HEK293 (cell line): ENCODE measurements at regions not wholly inside any gene's neighbourhood (a gene's known extent, or its start where the extent isn't known, plus 50 kb on each side); places are given as distances from the start of the nearest gene placed in this dataset.

Experiments
- CTCF ChIA-PET: fragments of 350-600 bp; formaldehyde crosslinking; extraction: SDS; loops from one replicate; lab custom pipeline; 2021; ENCODE audit warnings: antibody characterized with exemption; lab: Yijun Ruan, JAX
- POLR2A ChIA-PET: fragments of 300-600 bp; formaldehyde crosslinking; extraction: SDS; loops from one replicate; lab custom pipeline; 2020; ENCODE audit warnings: antibody characterized with exemption, inconsistent platforms; lab: Yijun Ruan, JAX
- H3K27ac ChIP-seq: fragments of 200-500 bp; sonication (Bioruptor generic); 2 replicates; pipeline ENCODE4 v1.5.1; 2014; ENCODE audit warnings: low read depth, low read length, control low read depth, inconsistent platforms; ENCODE audit errors: extremely low read depth
- H3K36me3 ChIP-seq, 2 experiments: fragments of 200-500 bp in 1 of 2; sonication (Bioruptor generic) in 1 of 2; 1 replicate in 1 of 2; 2 replicates in 1 of 2; pipeline ENCODE4 v1.5.1; 2014 to 2017; ENCODE audit warnings: inconsistent platforms in 2 of 2, low read length in 2 of 2; ENCODE audit not compliant: control insufficient read depth in 2 of 2, insufficient read depth in 1 of 2
- H3K4me1 ChIP-seq: fragments of 200-500 bp; sonication (Bioruptor generic); 2 replicates; pipeline ENCODE4 v1.5.1; 2014; ENCODE audit warnings: mild to moderate bottlenecking, low read length, inconsistent platforms; ENCODE audit not compliant: control insufficient read depth, insufficient read depth
- H3K4me3 ChIP-seq: 2 replicates; pipeline ENCODE4 v1.5.1; 2011; ENCODE audit warnings: low read depth, mild to moderate bottlenecking, control low read depth, low read length, moderate library complexity
- H3K9me3 ChIP-seq: fragments of 200-500 bp; sonication (Bioruptor generic); 2 replicates; pipeline ENCODE4 v1.5.1; 2014; ENCODE audit warnings: low read depth, low read length, inconsistent platforms; ENCODE audit not compliant: control insufficient read depth, insufficient read depth
- EGR2 ChIP-seq: fragments of 450-650 bp; formaldehyde crosslinking; IDR thresholded peaks from 2 replicates; pipeline ENCODE4 v1.5.1; 2016; ENCODE audit warnings: low read depth, missing biosample characterization, missing genetic modification characterization
- MYNN ChIP-seq: fragments of 450-650 bp; formaldehyde crosslinking; IDR thresholded peaks from 2 replicates; pipeline ENCODE4 v1.5.1; 2016; ENCODE audit warnings: missing biosample characterization, missing genetic modification characterization, borderline replicate concordance
- PBX3 ChIP-seq: sonication (generic); formaldehyde crosslinking; IDR thresholded peaks from 2 replicates; pipeline ENCODE4 v1.8.1; 2022; ENCODE audit warnings: mild to moderate bottlenecking, moderate library complexity, missing genetic modification reagents
- SP3 ChIP-seq: fragments of 450-650 bp; formaldehyde crosslinking; IDR thresholded peaks from 2 replicates; pipeline ENCODE4 v1.5.1; 2016; ENCODE audit warnings: missing biosample characterization, missing genetic modification characterization
- ZBTB20 ChIP-seq: fragments of 450-650 bp; formaldehyde crosslinking; IDR thresholded peaks from 2 replicates; pipeline ENCODE4 v1.5.1; 2016; ENCODE audit warnings: missing biosample characterization, missing genetic modification characterization
- ZFHX2 ChIP-seq: fragments of 450-650 bp; formaldehyde crosslinking; conservative IDR thresholded peaks from 2 replicates; pipeline ENCODE4 v1.5.1; 2016; ENCODE audit warnings: missing biosample characterization, missing genetic modification characterization
- ZNF121 ChIP-seq: fragments of 450-650 bp; formaldehyde crosslinking; IDR thresholded peaks from 2 replicates; pipeline ENCODE4 v1.5.1; 2016; ENCODE audit warnings: missing biosample characterization, missing genetic modification characterization
- ZNF133 ChIP-seq: fragments of 450-650 bp; formaldehyde crosslinking; IDR thresholded peaks from 2 replicates; pipeline ENCODE4 v1.5.1; 2016; ENCODE audit warnings: missing biosample characterization, missing genetic modification characterization
- ZNF18 ChIP-seq: fragments of 450-650 bp; formaldehyde crosslinking; IDR thresholded peaks from 2 replicates; pipeline ENCODE4 v1.5.1; 2016; ENCODE audit warnings: missing biosample characterization, missing genetic modification characterization
- ZNF354C ChIP-seq: fragments of 450-650 bp; formaldehyde crosslinking; IDR thresholded peaks from 2 replicates; pipeline ENCODE4 v1.5.1; 2016; ENCODE audit warnings: missing biosample characterization, missing genetic modification characterization, low read depth, borderline replicate concordance
- ZNF626 ChIP-seq: fragments of 450-650 bp; sonication (Bioruptor Pico); formaldehyde crosslinking; IDR thresholded peaks from 2 replicates; pipeline ENCODE4 v1.5.1; 2018; ENCODE audit warnings: missing biosample characterization, missing genetic modification characterization, inconsistent platforms
- ZNF658 ChIP-seq: fragments of 450-650 bp; formaldehyde crosslinking; IDR thresholded peaks from 2 replicates; pipeline ENCODE4; 2016; ENCODE audit warnings: missing biosample characterization, missing genetic modification characterization
- ZNF785 ChIP-seq: fragments of 450-650 bp; formaldehyde crosslinking; IDR thresholded peaks from 2 replicates; pipeline ENCODE4 v1.5.1; 2016; ENCODE audit warnings: missing biosample characterization, missing genetic modification characterization
- ZNF791 ChIP-seq: fragments of 450-650 bp; formaldehyde crosslinking; IDR thresholded peaks from 2 replicates; pipeline ENCODE4 v1.5.1; 2016; ENCODE audit warnings: missing biosample characterization, missing genetic modification characterization
- ZNF792 ChIP-seq: fragments of 450-650 bp; formaldehyde crosslinking; IDR thresholded peaks from 2 replicates; pipeline ENCODE4 v1.5.1; 2016; ENCODE audit warnings: missing biosample characterization, missing genetic modification characterization
- ZSCAN30 ChIP-seq: fragments of 450-650 bp; IDR thresholded peaks from 2 replicates; pipeline ENCODE4 v1.5.1; 2018; ENCODE audit warnings: missing biosample characterization, mild to moderate bottlenecking, missing genetic modification characterization, moderate library complexity
- TF ChIP-seq, protein P1 (sequence below): fragments of 450-650 bp; formaldehyde crosslinking; IDR thresholded peaks from 2 replicates; pipeline ENCODE4 v1.5.1; 2016; ENCODE audit warnings: missing biosample characterization, missing genetic modification characterization
- TF ChIP-seq, protein P2 (sequence below): fragments of 450-650 bp; formaldehyde crosslinking; optimal IDR thresholded peaks from 2 replicates; pipeline ENCODE3; 2016; ENCODE audit warnings: missing biosample characterization, mild to moderate bottlenecking, missing genetic modification characterization

GRCh38 chr3:152587861-152588260, 247.1 kb upstream of the P2RY1 start (continued):
- TF ChIP-seq, protein P1, sequence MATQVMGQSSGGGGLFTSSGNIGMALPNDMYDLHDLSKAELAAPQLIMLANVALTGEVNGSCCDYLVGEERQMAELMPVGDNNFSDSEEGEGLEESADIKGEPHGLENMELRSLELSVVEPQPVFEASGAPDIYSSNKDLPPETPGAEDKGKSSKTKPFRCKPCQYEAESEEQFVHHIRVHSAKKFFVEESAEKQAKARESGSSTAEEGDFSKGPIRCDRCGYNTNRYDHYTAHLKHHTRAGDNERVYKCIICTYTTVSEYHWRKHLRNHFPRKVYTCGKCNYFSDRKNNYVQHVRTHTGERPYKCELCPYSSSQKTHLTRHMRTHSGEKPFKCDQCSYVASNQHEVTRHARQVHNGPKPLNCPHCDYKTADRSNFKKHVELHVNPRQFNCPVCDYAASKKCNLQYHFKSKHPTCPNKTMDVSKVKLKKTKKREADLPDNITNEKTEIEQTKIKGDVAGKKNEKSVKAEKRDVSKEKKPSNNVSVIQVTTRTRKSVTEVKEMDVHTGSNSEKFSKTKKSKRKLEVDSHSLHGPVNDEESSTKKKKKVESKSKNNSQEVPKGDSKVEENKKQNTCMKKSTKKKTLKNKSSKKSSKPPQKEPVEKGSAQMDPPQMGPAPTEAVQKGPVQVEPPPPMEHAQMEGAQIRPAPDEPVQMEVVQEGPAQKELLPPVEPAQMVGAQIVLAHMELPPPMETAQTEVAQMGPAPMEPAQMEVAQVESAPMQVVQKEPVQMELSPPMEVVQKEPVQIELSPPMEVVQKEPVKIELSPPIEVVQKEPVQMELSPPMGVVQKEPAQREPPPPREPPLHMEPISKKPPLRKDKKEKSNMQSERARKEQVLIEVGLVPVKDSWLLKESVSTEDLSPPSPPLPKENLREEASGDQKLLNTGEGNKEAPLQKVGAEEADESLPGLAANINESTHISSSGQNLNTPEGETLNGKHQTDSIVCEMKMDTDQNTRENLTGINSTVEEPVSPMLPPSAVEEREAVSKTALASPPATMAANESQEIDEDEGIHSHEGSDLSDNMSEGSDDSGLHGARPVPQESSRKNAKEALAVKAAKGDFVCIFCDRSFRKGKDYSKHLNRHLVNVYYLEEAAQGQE (tag by site-specific recombination): no peak
- TF ChIP-seq SP3 (tag by site-specific recombination) (no peak), ZNF792 (no peak), ZNF785 (tag by site-specific recombination) (no peak)

- H3K27ac ChIP-seq: no peak overlapping the region
- TF ChIP-seq ZNF133 (tag by site-specific recombination) (no peak), ZBTB20 (tag by site-specific recombination) (no peak), ZFHX2 (tag by site-specific recombination) (no peak), MYNN (tag by site-specific recombination) (no peak), ZSCAN30 (tag by site-specific recombination) (no peak), EGR2 (tag by site-specific recombination) (no peak), PBX3 (CRISPR knock-in tag) (no peak), ZNF121 (tag by site-specific recombination) (no peak), ZNF791 (tag by site-specific recombination) (no peak), ZNF626 (no peak), ZNF18 (tag by site-specific recombination) (no peak), ZNF354C (tag by site-specific recombination) (no peak), ZNF658 (tag by site-specific recombination) (no peak)
- TF ChIP-seq, protein P2, sequence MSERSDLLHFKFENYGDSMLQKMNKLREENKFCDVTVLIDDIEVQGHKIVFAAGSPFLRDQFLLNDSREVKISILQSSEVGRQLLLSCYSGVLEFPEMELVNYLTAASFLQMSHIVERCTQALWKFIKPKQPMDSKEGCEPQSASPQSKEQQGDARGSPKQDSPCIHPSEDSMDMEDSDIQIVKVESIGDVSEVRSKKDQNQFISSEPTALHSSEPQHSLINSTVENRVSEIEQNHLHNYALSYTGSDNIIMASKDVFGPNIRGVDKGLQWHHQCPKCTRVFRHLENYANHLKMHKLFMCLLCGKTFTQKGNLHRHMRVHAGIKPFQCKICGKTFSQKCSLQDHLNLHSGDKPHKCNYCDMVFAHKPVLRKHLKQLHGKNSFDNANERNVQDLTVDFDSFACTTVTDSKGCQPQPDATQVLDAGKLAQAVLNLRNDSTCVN (tag by site-specific recombination): no peak
- no peaks in the 10 kb centered on the region for H3K9me3 ChIP-seq
- CTCF ChIA-PET: interaction anchor here (0.6 to 0.7 kb wide), 2 partner anchors 14 to 309 kb away, joined by 3 to 5 read pairs; no protein-coding TSS in a partner anchor
- H3K4me3 ChIP-seq: no peak overlapping the region
- no peaks in the 10 kb centered on the region for H3K36me3 ChIP-seq
- H3K4me1 ChIP-seq: no peaks in the 10 kb centered on the region
- POLR2A ChIA-PET: no interaction called here
These were observed 245.3 kb upstream of the P2RY1 start for GRCh38 chr3:152589644-152590043.
